Fibroblast of the aortic adventitia (primary cell): ENCODE measurements at regions not wholly inside any gene's neighbourhood (a gene's known extent, or its start where the extent isn't known, plus 50 kb on each side); places are given as distances from the start of the nearest gene placed in this dataset.
A peak's percentile ranks its signal among the peaks of the same experiment; 100 is the strongest.

Source experiments
- DNase-seq: peaks from one replicate; pipeline ENCODE4 v3.0.0-alpha.2; 2010; ENCODE audit warnings: low read depth
- H3K4me3 ChIP-seq: 2 replicates; pipeline ENCODE4 v1.5.1; 2011; ENCODE audit warnings: low read depth, mild to moderate bottlenecking, control low read depth, low read length, moderate library complexity
- TF ChIP-seq, protein P1 (sequence below): IDR thresholded peaks from 2 replicates; pipeline ENCODE4 v1.5.1; 2011; ENCODE audit warnings: mild to moderate bottlenecking, low read length, control low read depth, inconsistent platforms; ENCODE audit not compliant: insufficient read depth

DNA sequence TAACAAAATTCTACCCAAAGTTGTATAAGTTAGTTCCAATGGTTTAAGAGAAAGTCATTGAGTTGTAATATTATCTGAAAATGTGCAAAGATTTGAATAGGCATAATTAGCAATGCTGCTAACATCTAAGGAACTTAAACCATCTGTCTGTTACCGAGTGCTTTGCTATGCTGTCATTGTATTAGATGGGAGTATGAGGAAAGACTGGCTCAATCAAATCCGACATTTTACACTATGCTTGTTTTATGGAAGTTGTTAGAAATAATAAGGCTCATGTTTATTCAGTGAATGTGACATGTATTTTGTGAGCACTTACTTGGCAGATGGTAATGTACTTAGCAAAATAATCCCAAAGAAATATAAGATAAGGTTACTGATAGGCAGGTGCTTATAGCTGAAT is 1715.1 kb downstream of the PCDH7 start:
- no peak for DNase-seq
- TF ChIP-seq, protein P1, sequence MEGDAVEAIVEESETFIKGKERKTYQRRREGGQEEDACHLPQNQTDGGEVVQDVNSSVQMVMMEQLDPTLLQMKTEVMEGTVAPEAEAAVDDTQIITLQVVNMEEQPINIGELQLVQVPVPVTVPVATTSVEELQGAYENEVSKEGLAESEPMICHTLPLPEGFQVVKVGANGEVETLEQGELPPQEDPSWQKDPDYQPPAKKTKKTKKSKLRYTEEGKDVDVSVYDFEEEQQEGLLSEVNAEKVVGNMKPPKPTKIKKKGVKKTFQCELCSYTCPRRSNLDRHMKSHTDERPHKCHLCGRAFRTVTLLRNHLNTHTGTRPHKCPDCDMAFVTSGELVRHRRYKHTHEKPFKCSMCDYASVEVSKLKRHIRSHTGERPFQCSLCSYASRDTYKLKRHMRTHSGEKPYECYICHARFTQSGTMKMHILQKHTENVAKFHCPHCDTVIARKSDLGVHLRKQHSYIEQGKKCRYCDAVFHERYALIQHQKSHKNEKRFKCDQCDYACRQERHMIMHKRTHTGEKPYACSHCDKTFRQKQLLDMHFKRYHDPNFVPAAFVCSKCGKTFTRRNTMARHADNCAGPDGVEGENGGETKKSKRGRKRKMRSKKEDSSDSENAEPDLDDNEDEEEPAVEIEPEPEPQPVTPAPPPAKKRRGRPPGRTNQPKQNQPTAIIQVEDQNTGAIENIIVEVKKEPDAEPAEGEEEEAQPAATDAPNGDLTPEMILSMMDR: no peak
- no peak overlapping the region for H3K4me3 ChIP-seq

DNA sequence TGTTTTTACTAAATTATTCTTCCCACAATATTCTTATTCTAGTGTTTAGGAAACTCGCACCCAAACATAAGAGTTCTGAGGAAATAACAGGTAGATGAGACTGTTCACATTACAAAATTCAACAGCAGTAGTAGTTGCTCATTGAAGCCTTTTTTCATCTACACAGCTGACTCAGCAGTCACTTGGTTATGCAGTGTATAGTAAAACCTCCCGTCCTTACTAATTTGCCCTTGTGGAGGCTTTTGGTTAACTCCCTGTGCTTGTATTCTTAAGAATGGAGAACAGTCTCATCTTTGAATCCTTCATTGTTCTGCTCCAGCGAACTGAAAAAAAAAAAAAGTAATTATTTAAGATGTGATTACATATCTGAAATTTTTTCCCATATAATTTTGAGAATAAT is 1716.6 kb downstream of the PCDH7 start:
- no peak for DNase-seq
- H3K4me3 ChIP-seq: no peak overlapping the region
- TF ChIP-seq, protein P1: no peak

DNA sequence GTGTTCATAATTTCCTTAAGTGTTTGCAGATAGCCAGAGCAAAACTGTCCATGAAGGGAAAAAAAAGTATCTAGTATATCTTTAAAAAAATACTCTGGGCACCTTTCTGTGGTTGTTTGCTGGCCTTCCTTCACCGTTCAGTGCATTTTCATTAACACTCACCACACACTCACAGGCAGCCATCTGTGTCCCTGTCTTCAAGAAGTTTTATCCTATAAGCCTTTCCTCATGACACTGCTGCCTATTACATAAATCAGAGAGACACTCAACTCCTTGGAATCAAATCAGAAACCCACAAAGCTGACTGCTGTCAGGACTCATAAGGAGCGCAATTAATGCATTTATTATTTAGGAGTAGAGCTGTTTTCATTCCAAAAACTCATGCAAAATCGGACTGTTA is 1720.2 kb downstream of the PCDH7 start:
- no peak for DNase-seq
- no peak overlapping the region for H3K4me3 ChIP-seq
- TF ChIP-seq, protein P1: no peak

DNA sequence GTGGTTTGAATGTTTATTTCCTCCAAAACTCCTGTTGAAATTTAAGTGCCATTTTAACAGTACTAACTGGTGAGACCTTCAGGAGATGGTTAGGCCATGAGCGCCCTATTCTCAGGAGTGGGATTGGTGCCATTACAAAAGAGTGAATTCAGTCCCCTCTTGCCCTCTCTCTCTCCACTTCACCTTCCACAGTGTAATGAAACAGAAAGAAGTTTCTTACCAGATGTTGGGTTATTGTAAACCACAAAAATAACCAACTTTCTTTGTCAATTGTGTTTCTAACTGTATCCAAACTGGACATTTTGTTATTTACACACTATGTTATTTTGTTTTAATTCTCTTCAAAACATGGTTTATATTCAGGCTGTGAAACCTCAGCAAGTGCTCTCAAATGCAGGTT is 1734.3 kb downstream of the PCDH7 start:
- no peak for DNase-seq
- TF ChIP-seq, protein P1: no peak
- H3K4me3 ChIP-seq: no peak overlapping the region

DNA sequence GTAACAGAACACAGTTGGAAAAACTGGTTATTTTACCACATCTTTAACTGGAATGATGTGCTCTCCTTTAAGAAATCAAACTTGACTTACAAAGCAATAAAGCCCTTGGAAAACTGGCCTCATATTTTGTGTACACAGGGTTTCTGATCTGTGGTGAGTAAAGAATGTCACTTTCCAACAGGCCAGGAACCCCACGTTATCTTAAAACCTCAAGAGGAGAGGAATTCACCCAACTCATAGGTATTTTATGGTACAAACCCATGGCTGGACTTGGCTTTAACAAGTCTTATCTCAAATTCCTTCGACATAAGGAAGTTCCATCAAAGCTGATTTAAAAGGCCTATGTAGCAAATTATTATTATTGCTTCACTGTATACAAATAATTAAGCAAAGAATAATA is 1735.1 kb downstream of the PCDH7 start:
- no peak overlapping the region for H3K4me3 ChIP-seq
- TF ChIP-seq, protein P1: no peak
- peak; percentile 42 for DNase-seq

DNA sequence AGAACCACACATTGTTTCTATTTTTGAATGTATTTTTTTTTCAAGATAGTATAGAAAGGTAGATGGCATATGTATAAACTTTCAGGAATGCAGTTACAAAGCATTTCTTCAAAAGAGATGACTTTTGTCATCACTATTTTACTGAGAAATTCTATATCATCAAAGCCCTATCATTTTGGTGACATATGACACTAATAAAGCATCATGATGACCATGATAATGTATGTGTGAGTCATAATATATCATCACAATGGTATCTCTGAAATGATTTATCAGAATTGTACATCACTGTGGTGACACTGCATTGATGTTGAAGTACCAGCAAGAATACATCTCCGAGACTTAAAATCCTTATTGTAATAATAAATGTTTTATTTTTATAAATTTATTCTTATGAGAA is 1740.8 kb downstream of the PCDH7 start:
- H3K4me3 ChIP-seq: no peak overlapping the region
- TF ChIP-seq, protein P1: no peak
- DNase-seq: no peak

DNA sequence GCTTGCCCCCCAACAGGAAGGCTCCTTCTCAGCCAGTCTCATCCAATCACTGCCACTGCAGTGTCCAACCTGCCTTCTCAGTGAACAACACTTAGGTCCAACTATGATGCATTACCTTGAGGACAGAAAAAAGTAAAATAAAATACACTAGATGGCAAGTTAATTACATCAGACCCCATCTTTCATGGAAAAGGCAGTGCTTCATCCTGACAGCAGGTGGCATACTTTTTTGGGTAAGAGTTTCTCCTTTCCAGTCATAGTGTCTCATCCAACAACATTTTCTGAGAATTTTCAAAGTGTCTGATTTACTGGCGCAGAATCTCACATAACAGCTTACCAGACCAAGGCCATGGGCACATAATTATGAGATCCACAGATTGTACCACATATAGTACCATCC is 1742.8 kb downstream of the PCDH7 start:
- peak; percentile 19 for DNase-seq
- H3K4me3 ChIP-seq: no peak overlapping the region
- TF ChIP-seq, protein P1: peak; percentile 45
